ENCODE measurements at regions not wholly inside any gene's neighbourhood (a gene's known extent, or its start where the extent isn't known, plus 50 kb on each side); places are given as distances from the start of the nearest gene placed in this dataset.

DNA sequence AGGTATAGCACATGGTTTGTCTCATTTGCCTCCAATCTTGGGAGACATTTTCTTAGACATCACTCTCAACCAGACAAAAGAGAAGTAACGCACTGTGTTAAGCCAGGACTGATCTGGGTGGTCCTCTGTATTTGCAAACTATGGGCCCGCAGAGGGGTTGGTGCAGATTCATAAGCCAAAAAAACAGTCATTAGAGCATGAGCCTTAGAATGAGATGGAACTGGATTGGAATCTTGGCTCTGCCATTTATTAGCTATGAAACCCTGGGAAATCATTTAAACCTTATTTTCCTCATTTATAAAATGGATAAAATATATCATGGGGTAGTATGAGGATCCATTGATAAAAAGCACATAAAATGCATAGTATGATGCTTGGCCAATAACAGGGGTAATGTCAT is 213.5 kb upstream of the APCDD1 start:
- TF ChIP-seq, protein P1, sequence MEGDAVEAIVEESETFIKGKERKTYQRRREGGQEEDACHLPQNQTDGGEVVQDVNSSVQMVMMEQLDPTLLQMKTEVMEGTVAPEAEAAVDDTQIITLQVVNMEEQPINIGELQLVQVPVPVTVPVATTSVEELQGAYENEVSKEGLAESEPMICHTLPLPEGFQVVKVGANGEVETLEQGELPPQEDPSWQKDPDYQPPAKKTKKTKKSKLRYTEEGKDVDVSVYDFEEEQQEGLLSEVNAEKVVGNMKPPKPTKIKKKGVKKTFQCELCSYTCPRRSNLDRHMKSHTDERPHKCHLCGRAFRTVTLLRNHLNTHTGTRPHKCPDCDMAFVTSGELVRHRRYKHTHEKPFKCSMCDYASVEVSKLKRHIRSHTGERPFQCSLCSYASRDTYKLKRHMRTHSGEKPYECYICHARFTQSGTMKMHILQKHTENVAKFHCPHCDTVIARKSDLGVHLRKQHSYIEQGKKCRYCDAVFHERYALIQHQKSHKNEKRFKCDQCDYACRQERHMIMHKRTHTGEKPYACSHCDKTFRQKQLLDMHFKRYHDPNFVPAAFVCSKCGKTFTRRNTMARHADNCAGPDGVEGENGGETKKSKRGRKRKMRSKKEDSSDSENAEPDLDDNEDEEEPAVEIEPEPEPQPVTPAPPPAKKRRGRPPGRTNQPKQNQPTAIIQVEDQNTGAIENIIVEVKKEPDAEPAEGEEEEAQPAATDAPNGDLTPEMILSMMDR (conservative IDR thresholded peaks at IDR 0.05): no peak
- TF ChIP-seq EZH2 (IDR thresholded peaks at IDR 0.05; ENCODE audit: low read depth): no peak
